Endothelial cell (in vitro differentiated cells): ENCODE measurements at regions not wholly inside any gene's neighbourhood (a gene's known extent, or its start where the extent isn't known, plus 50 kb on each side); places are given as distances from the start of the nearest gene placed in this dataset.

ENCODE experiments used
- DNase-seq: peaks from one replicate; pipeline ENCODE4 v3.0.0; 2021; ENCODE audit warnings: low spot score
- H3K27ac Mint-ChIP-seq: one replicate; pipeline ENCODE4 v1.8.0; 2021; ENCODE audit warnings: mixed read lengths, inconsistent platforms; ENCODE audit not compliant: unreplicated experiment
- H3K27me3 Mint-ChIP-seq: one replicate; pipeline ENCODE4 v1.8.0; 2021; ENCODE audit warnings: mild to moderate bottlenecking, moderate library complexity, mixed read lengths, inconsistent platforms; ENCODE audit not compliant: unreplicated experiment
- H3K36me3 Mint-ChIP-seq: one replicate; pipeline ENCODE4 v1.8.0; 2021; ENCODE audit warnings: mild to moderate bottlenecking, low read depth, mixed read lengths, inconsistent platforms; ENCODE audit not compliant: unreplicated experiment
- H3K4me1 Mint-ChIP-seq: one replicate; pipeline ENCODE4 v1.8.0; 2021; ENCODE audit warnings: mild to moderate bottlenecking, mixed read lengths, inconsistent platforms; ENCODE audit not compliant: unreplicated experiment
- H3K4me3 Mint-ChIP-seq: one replicate; pipeline ENCODE4 v1.8.0; 2021; ENCODE audit warnings: mild to moderate bottlenecking, mixed read lengths, inconsistent platforms; ENCODE audit not compliant: unreplicated experiment
- H3K9me3 Mint-ChIP-seq: one replicate; pipeline ENCODE4 v1.8.0; 2021; ENCODE audit warnings: mixed read lengths, inconsistent platforms; ENCODE audit not compliant: unreplicated experiment
- TF ChIP-seq, protein P1 (sequence below): fragments of 200-600 bp; sonication (generic); IDR thresholded peaks from one replicate; pipeline ENCODE4 v1.5.0; 2021; ENCODE audit warnings: antibody characterized with exemption; ENCODE audit not compliant: unreplicated experiment

DNA sequence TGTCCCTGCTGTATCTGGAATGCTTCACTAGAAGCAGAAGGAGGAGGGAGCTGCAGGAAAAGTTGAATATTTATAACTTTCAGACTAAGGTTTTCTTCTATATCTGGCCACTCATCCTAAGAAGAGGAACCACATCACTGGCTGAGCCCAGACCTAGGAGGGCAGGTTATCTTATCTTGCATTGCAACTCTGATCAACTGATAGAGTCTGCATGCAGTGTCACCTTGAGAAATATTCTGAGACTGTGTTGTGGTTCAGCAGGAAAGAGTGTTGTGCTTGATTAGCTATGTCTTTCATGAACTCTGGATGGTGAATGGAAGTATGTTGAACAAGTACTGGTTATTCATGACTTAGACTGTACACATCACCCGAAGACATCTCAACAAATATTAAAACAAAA is 460.0 kb downstream of the TOX3 start:
- Mint-ChIP-seq H3K27ac (no peak overlapping the region), H3K36me3 (no peaks in the 10 kb centered on the region), H3K4me3 (no peak overlapping the region), H3K9me3 (no peaks in the 10 kb centered on the region), H3K27me3 (peaks cover 4% of the 10 kb centered on the region), H3K4me1 (peaks cover 28% of the 10 kb centered on the region)
- DNase-seq = no peak
- TF ChIP-seq, protein P1, sequence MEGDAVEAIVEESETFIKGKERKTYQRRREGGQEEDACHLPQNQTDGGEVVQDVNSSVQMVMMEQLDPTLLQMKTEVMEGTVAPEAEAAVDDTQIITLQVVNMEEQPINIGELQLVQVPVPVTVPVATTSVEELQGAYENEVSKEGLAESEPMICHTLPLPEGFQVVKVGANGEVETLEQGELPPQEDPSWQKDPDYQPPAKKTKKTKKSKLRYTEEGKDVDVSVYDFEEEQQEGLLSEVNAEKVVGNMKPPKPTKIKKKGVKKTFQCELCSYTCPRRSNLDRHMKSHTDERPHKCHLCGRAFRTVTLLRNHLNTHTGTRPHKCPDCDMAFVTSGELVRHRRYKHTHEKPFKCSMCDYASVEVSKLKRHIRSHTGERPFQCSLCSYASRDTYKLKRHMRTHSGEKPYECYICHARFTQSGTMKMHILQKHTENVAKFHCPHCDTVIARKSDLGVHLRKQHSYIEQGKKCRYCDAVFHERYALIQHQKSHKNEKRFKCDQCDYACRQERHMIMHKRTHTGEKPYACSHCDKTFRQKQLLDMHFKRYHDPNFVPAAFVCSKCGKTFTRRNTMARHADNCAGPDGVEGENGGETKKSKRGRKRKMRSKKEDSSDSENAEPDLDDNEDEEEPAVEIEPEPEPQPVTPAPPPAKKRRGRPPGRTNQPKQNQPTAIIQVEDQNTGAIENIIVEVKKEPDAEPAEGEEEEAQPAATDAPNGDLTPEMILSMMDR = no peak

DNA sequence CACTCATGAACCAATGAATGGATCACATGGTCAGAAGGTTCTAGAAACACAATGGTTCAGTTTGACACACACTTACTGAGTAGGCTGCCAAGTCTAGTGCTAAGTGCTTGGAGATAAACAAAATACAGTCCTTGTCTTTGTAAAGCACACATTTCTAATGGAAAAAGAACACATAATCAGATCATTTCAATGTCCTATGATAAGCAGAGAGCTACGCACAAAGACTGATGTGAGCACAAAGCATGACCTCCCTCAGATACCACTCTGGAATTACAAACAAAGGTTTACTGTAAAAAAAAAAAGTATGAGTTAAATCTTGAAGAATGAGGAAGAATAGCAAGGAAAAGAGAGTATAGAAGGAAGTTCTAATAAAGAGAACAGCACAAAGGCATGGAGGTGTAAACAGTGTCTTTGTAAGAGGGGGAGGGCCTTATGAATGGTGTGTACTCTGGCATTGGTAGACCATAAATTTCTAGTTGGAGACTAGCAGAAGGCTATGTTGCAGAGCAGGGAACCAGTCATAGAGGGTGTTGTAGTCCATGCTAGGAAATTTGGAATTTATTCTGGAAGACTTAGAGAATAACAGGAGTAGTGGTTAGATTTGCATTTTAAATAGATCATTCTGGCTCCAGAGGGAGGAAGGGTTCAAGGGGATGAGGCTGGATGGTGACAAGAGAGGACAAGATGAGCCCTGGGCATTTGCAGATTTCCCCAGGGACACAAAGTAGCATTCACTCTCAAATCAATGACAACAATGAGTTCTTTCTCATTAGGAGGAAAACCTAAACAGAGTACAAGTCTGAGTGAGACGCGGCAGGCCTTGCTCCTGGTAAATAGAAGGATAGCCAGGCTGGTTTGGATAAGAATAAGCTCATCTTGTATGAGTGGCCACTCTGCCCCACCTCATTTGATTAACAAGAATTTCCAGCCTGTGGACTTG is 468.0 kb downstream of the TOX3 start:
- H3K9me3 Mint-ChIP-seq = no peaks in the 10 kb centered on the region
- peaks cover 7% of the 10 kb centered on the region for H3K4me1 Mint-ChIP-seq
- no peak overlapping the region for H3K4me3 Mint-ChIP-seq
- H3K27me3 Mint-ChIP-seq = no peaks in the 10 kb centered on the region
- no peak overlapping the region for H3K27ac Mint-ChIP-seq
- TF ChIP-seq, protein P1 = no peak
- H3K36me3 Mint-ChIP-seq = no peaks in the 10 kb centered on the region
- DNase-seq = no peak

DNA sequence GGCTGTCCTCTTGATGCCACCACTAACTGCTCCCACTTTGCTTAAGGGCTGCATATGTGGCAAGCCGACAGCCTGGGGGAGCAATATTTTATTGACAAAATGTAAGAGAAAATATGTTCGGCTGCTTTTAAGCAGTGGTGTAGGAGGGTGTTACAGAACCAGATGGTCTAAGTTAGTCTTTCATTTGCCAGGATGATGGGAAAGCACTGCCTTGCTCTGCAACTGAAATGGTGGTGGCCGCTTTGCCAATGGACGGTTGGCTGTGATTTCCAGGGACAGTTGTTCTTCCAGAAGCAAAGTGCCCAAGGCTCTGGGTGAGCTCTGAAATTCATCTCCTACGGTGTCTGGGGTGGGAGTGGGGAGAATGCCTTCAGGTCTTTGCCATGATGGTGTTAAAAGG is 469.3 kb downstream of the TOX3 start:
- Mint-ChIP-seq H3K4me3 (no peak overlapping the region), H3K36me3 (no peaks in the 10 kb centered on the region), H3K4me1 (peaks cover 13% of the 10 kb centered on the region), H3K27ac (no peak overlapping the region), H3K27me3 (no peaks in the 10 kb centered on the region), H3K9me3 (no peaks in the 10 kb centered on the region)
- DNase-seq = no peak
- TF ChIP-seq, protein P1 = no peak

DNA sequence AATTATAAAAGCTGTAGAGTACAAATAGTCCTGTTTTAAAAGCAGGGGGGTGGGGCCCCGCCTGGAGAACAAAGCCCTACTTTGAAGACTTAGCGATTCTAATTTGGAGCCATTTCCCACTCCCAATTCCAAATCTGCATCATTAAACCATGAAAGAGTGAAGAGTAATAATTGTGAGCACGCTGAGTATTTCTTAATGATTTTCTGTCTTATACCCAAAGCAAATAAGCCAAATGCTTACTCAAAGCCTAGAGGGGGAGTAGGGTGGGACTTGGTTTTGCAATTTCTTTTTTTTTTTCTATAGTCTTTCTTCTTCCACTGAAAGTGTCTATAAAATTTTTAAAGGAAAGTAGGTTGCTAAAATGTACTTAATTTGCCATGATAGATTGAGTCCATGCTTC is 470.1 kb downstream of the TOX3 start:
- Mint-ChIP-seq H3K4me1 (peaks cover 13% of the 10 kb centered on the region), H3K4me3 (no peak overlapping the region), H3K27me3 (no peaks in the 10 kb centered on the region), H3K9me3 (no peaks in the 10 kb centered on the region), H3K36me3 (no peaks in the 10 kb centered on the region), H3K27ac (no peak overlapping the region)
- DNase-seq = no peak
- TF ChIP-seq, protein P1 = no peak

DNA sequence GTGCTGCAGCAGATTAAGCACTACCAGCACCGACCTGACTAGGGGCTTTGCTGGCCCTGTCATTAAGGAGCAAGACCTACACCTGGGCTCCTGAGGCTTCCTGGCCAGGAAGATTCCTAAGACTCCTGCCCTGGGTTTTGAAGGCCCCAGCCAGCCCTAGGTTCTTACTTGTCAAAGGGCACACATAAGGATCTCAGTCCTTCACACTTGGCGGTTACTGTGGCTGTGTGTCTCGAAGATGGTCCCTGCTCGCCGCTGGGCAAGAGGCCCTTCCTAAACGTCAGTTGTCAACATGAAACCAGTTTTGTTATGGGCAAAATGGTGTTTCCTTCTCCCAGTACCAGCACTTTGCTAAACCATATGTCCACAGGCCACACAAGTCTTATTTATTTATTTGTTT is 470.6 kb downstream of the TOX3 start:
- peaks cover 13% of the 10 kb centered on the region for H3K4me1 Mint-ChIP-seq
- TF ChIP-seq, protein P1 = no peak
- no peak for DNase-seq
- no peak overlapping the region for H3K27ac Mint-ChIP-seq
- no peaks in the 10 kb centered on the region for H3K9me3 Mint-ChIP-seq
- H3K4me3 Mint-ChIP-seq = no peak overlapping the region
- H3K36me3 Mint-ChIP-seq = no peaks in the 10 kb centered on the region
- H3K27me3 Mint-ChIP-seq = no peaks in the 10 kb centered on the region
